Activated CD4-positive, alpha-beta T cell treated with anti-CD3 and anti-CD28 coated beads, Interleukin-2, amount 10 ng/mL, durations not matched to agents 24 days and 14 days (primary cell): ENCODE measurements at regions not wholly inside any gene's neighbourhood (a gene's known extent, or its start where the extent isn't known, plus 50 kb on each side); places are given as distances from the start of the nearest gene placed in this dataset.

Source experiments
- DNase-seq: peaks from one replicate; pipeline ENCODE4 v3.0.0; 2022
- H3K27ac Mint-ChIP-seq: one replicate; pipeline ENCODE4 v1.8.0; 2022; ENCODE audit warnings: mild to moderate bottlenecking, mixed read lengths
- H3K27me3 Mint-ChIP-seq: one replicate; pipeline ENCODE4 v1.8.0; 2022; ENCODE audit warnings: mixed read lengths
- H3K36me3 Mint-ChIP-seq: one replicate; pipeline ENCODE4 v1.8.0; 2022; ENCODE audit warnings: low read depth, mild to moderate bottlenecking, mixed read lengths
- H3K4me1 Mint-ChIP-seq: one replicate; pipeline ENCODE4 v1.8.0; 2021; ENCODE audit warnings: mixed read lengths
- H3K4me3 Mint-ChIP-seq: one replicate; pipeline ENCODE4 v1.8.0; 2022; ENCODE audit warnings: mild to moderate bottlenecking, moderate library complexity, mixed read lengths
- H3K9me3 Mint-ChIP-seq: one replicate; pipeline ENCODE4 v1.8.0; 2021; ENCODE audit warnings: mixed read lengths
- intact Hi-C: fragments of 100-400 bp; cut with micrococcal nuclease; formaldehyde crosslinking; loops from one replicate; pipeline ENCODE4 v1.15.1; 2023

- Mint-ChIP-seq H3K27me3 (peaks cover 6% of the 10 kb centered on the region), H3K27ac (no peak overlapping the region), H3K9me3 (peaks cover 14% of the 10 kb centered on the region), H3K4me1 (no peaks in the 10 kb centered on the region), H3K36me3 (no peaks in the 10 kb centered on the region), H3K4me3 (no peak overlapping the region)
- no peak for DNase-seq
- intact Hi-C loops, result no loop called here
These were observed 163.0 kb upstream of the TET2 start for GRCh38 chr4:104983615-104984179.

GRCh38 chr4:104986306-104986705, 160.4 kb upstream of the TET2 start:
- H3K27me3 Mint-ChIP-seq, result peaks cover 11% of the 10 kb centered on the region
- H3K36me3 Mint-ChIP-seq, result no peaks in the 10 kb centered on the region
- DNase-seq, result no peak
- H3K4me3 Mint-ChIP-seq, result no peak overlapping the region
- intact Hi-C loops, result no loop called here
- H3K27ac Mint-ChIP-seq, result no peak overlapping the region
- H3K4me1 Mint-ChIP-seq, result no peaks in the 10 kb centered on the region
- H3K9me3 Mint-ChIP-seq, result peaks cover 4% of the 10 kb centered on the region

DNA sequence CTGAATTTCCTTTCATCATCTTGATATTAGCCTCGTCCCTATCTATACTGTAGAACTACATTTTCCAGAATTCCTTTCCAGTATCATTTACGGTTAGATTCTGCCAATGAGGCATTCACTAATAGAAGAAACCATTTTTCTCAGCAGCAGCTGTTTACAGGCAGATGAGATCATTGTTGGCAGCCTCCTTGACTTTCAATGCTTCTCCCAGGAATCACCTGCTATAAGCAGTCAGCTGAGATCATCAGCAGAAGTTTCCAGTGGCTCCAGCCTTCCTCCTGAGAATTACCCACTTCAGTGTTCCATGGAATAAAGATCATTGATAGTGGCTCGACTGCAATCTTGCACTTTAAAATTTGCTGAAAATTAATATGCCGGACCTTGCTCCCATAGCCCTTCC, 157.3 kb upstream of the TET2 start:
- peaks cover 8% of the 10 kb centered on the region for H3K9me3 Mint-ChIP-seq
- no peak for DNase-seq
- no peak overlapping the region for H3K4me3 Mint-ChIP-seq
- H3K36me3 Mint-ChIP-seq, result no peaks in the 10 kb centered on the region
- H3K27ac Mint-ChIP-seq, result no peak overlapping the region
- H3K27me3 Mint-ChIP-seq, result peaks cover 8% of the 10 kb centered on the region
- intact Hi-C loops, result no loop called here
- no peaks in the 10 kb centered on the region for H3K4me1 Mint-ChIP-seq

DNA sequence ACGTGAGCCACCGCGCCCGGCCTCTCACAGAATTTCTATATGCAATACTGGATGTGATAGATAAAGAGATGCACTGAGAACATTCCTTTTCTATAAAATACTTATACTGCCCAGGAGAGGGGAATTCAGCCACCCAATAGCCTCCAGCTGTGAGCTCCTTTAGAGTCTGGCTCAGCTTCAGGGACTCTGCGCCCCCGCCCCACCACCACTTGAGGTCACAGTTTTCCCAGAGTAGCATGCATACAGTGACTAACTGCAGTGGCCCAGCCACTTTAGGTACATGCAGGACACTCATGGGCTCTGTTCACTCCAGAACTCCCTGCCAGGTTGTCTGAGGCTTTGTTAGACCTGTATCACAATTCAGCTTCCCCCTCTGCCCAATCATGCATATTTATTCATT, 144.4 kb upstream of the TET2 start:
- Mint-ChIP-seq H3K27ac (no peak overlapping the region), H3K4me3 (no peak overlapping the region), H3K9me3 (peaks cover 8% of the 10 kb centered on the region), H3K36me3 (no peaks in the 10 kb centered on the region), H3K4me1 (no peaks in the 10 kb centered on the region), H3K27me3 (peaks cover 2% of the 10 kb centered on the region)
- intact Hi-C loops, result no loop called here
- no peak for DNase-seq

- Mint-ChIP-seq H3K9me3 (peaks cover 16% of the 10 kb centered on the region), H3K36me3 (no peaks in the 10 kb centered on the region), H3K4me1 (no peaks in the 10 kb centered on the region), H3K27ac (no peak overlapping the region), H3K4me3 (no peak overlapping the region), H3K27me3 (peaks cover 6% of the 10 kb centered on the region)
- DNase-seq, result no peak
- intact Hi-C loops, result no loop called here
These were observed 132.4 kb upstream of the TET2 start for GRCh38 chr4:105014234-105014633.

DNA sequence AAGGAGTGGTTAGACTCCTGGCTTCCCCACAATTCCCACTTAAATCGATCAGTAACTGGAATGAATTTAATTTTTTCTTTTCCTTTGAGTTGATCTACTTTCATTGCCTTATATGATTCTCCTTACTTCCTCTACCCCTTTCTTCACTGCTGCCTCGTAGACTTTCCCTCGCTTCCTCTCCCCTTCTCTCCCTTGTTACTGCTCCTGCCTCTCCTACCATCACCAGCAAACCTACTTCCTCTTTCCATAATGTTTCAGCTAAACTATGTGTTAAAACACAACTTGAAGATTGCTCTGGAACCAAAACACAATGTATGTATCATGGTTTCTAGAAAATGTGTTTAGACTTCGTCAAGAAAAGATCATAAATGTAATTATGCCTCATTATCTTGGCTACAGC, 132.0 kb upstream of the TET2 start:
- Mint-ChIP-seq H3K4me1 (no peaks in the 10 kb centered on the region), H3K27me3 (peaks cover 6% of the 10 kb centered on the region), H3K27ac (no peak overlapping the region), H3K36me3 (no peaks in the 10 kb centered on the region), H3K9me3 (peaks cover 16% of the 10 kb centered on the region), H3K4me3 (no peak overlapping the region)
- intact Hi-C loops, result no loop called here
- no peak for DNase-seq

- Mint-ChIP-seq H3K9me3 (peaks cover 10% of the 10 kb centered on the region), H3K27me3 (peaks cover 2% of the 10 kb centered on the region), H3K27ac (no peak overlapping the region), H3K4me1 (no peaks in the 10 kb centered on the region), H3K4me3 (no peak overlapping the region), H3K36me3 (no peaks in the 10 kb centered on the region)
- intact Hi-C loops, result no loop called here
- no peak for DNase-seq
These were observed 130.9 kb upstream of the TET2 start for GRCh38 chr4:105015750-105016149.

GRCh38 chr4:105022811-105023667, 123.6 kb upstream of the TET2 start:
- H3K36me3 Mint-ChIP-seq, result no peaks in the 10 kb centered on the region
- intact Hi-C loops, result no loop called here
- peaks cover 11% of the 10 kb centered on the region for H3K9me3 Mint-ChIP-seq
- no peak for DNase-seq
- H3K4me3 Mint-ChIP-seq, result no peak overlapping the region
- no peaks in the 10 kb centered on the region for H3K4me1 Mint-ChIP-seq
- no peak overlapping the region for H3K27ac Mint-ChIP-seq
- no peaks in the 10 kb centered on the region for H3K27me3 Mint-ChIP-seq

DNA sequence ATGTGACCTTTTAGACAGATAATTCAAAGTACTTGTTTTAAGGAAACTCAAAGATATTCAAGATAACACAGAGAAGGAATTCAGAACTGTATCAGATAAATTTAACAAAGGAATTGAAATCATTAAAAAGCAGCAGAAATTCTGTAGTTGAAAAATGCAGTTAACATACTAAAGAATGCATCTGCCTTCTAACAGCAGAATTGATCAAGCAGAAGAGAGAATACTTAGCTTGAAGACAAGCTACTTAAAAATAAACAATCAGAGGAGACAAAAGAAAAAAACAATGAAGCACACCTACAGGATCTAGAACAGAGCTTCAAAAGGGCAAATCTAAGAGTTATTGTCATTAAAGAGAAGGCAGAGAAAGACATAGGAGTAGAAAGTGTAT, 123.0 kb upstream of the TET2 start:
- no peaks in the 10 kb centered on the region for H3K36me3 Mint-ChIP-seq
- intact Hi-C loops, result no loop called here

GRCh38 chr4:105025263-105026017, 121.2 kb upstream of the TET2 start:
- no peak overlapping the region for H3K27ac Mint-ChIP-seq
- H3K4me3 Mint-ChIP-seq, result no peak overlapping the region
- peaks cover 2% of the 10 kb centered on the region for H3K27me3 Mint-ChIP-seq
- H3K36me3 Mint-ChIP-seq, result no peaks in the 10 kb centered on the region
- no peak for DNase-seq
- H3K9me3 Mint-ChIP-seq, result peaks cover 13% of the 10 kb centered on the region
- intact Hi-C loops, result no loop called here
- H3K4me1 Mint-ChIP-seq, result no peaks in the 10 kb centered on the region

More for the DNA sequence above, 123.0 kb upstream of the TET2 start:
- Mint-ChIP-seq H3K9me3 (peaks cover 12% of the 10 kb centered on the region), H3K27ac (no peak overlapping the region), H3K4me3 (no peak overlapping the region), H3K4me1 (no peaks in the 10 kb centered on the region), H3K27me3 (no peaks in the 10 kb centered on the region)
- no peak for DNase-seq

DNA sequence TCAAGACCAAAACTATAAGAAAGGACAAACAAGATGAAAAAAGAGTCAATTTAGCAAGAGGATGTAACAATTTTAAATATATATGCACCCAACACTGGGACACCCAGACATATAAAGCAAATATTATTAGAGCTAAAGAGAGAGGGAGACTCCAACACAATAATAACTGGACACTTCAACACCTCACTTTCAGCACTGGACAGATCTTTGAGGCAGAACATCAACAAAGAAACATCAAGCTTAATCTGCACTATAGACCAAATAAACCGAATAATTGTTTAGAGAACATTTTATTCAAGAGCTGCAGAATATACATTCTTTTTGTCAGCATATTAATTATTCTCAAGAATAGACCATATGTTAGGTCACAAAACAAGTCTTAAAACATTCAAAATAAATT, 109.7 kb upstream of the TET2 start:
- intact Hi-C loops, result no loop called here
- Mint-ChIP-seq H3K4me1 (no peaks in the 10 kb centered on the region), H3K9me3 (no peaks in the 10 kb centered on the region), H3K27me3 (peaks cover 8% of the 10 kb centered on the region), H3K27ac (no peak overlapping the region), H3K36me3 (no peaks in the 10 kb centered on the region), H3K4me3 (no peak overlapping the region)
- no peak for DNase-seq

DNA sequence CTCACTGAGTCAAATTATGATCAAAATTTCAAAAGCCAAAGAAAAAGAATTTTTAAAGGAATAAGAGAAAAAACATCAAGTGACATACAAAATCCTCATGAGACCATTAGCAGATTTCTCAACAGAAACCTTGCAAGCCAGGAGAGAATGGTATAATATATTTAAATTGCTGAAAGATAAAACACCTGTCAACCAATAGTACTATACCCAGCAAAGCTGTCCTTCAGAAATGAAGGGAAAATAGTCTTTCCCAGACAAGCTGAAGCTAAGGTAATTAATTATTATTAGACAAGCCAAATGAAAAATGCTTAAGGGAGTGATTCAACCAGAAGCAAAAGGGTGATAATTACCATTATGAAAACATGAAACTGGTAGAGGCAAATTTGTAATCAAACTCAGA, 104.2 kb upstream of the TET2 start:
- Mint-ChIP-seq H3K36me3 (no peaks in the 10 kb centered on the region), H3K4me1 (no peaks in the 10 kb centered on the region), H3K27me3 (peaks cover 2% of the 10 kb centered on the region), H3K4me3 (no peak overlapping the region), H3K27ac (no peak overlapping the region), H3K9me3 (peaks cover 3% of the 10 kb centered on the region)
- intact Hi-C loops, result no loop called here
- no peak for DNase-seq

DNA sequence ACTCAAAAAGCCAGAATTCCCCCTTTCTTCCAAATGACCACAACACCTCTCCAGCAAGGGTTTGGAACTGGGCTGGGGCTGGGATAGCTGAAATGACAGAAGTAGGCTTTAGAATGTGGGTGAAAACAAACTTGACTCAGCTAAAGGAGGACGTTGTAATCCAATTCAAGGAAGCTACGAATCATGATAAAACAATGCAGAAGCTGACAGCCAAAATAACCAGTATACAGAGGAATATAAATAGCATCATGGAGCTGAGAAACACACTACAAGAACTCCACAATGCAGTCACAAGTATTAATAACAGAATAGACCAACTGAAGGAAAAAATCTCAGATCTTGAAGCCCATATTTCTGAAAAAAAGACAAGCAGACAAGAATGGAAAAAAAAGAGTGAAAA, 95.8 kb upstream of the TET2 start:
- H3K4me3 Mint-ChIP-seq, result no peak overlapping the region
- H3K9me3 Mint-ChIP-seq, result peaks cover 12% of the 10 kb centered on the region
- intact Hi-C loops, result no loop called here
- DNase-seq, result no peak
- H3K4me1 Mint-ChIP-seq, result no peaks in the 10 kb centered on the region
- no peaks in the 10 kb centered on the region for H3K27me3 Mint-ChIP-seq
- no peak overlapping the region for H3K27ac Mint-ChIP-seq
- H3K36me3 Mint-ChIP-seq, result no peaks in the 10 kb centered on the region

- H3K36me3 Mint-ChIP-seq, result no peaks in the 10 kb centered on the region
- intact Hi-C loops, result loop anchor here (1.0 to 2.0 kb wide), 5 partner anchors 79 to 249 kb away; partner anchors contain the start of gene TET2
These were observed 89.1 kb upstream of the TET2 start for GRCh38 chr4:105057370-105058105.

More at GRCh38 chr4:105057370-105058105, 89.1 kb upstream of the TET2 start:
- H3K9me3 Mint-ChIP-seq, result peaks cover 9% of the 10 kb centered on the region
- H3K27me3 Mint-ChIP-seq, result peaks cover 2% of the 10 kb centered on the region
- peak overlapping the region; percentile 0 for H3K4me3 Mint-ChIP-seq
- no peak for DNase-seq
- H3K4me1 Mint-ChIP-seq, result peaks cover 35% of the 10 kb centered on the region
- no peak overlapping the region for H3K27ac Mint-ChIP-seq
